ENCODE measurements at regions not wholly inside any gene's neighbourhood (a gene's known extent, or its start where the extent isn't known, plus 50 kb on each side); places are given as distances from the start of the nearest gene placed in this dataset.
"Not testable (repeated sequence)": the region's sequence is repeated elsewhere in the genome, so short reads cannot be mapped to it uniquely, and the experiment has no call there.

DNA sequence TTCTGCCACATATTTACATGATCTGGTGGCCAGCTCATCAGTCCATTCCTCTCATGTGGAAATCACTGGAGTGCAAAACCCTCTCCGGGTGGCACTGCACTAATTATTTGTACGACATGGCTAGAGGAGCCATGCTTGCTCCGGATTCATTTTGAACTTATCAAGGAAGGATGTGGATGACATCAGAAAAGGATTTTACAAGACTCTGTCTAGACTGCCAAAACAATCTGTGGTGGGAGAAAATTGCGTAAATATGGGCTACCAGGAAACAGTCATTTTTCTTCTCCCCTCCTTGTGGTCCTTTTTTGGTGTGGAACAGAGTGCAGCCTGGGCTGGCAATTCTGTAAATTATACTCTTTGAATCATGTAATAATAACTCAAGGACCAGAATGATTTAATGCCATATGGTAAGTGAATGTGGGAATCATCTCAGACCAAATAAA, 123.4 kb upstream of the IFNE start:
- peak; percentile 57 for DNase-seq

- no peak for DNase-seq
These were observed 125.5 kb upstream of the IFNE start for GRCh38 chr9:21607576-21607975.

- peak; percentile 4 for DNase-seq
These were observed 126.1 kb upstream of the IFNE start for GRCh38 chr9:21608200-21608599.

- DNase-seq: no peak
These were observed 127.4 kb upstream of the IFNE start for GRCh38 chr9:21609506-21609905.

DNA sequence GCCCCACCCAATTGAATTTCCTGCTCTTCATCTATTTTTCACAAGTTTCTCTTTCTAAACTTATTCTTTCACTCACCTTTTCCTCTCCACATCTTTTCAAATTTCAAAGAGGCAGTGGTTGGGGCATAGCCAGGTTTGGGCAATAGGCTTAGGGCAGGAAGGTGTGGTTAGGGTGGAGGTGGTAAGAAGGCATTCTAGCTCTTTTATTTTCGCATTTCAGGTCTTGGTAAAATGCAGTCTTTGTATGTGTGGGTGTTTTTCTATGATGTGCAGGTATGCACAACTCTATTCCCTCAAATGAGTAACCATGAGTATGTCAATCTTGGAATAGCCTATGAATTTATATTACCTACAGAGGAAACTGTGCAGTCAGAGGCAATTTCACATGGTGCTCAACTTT, 129.8 kb upstream of the IFNE start:
- DNase-seq: no peak

DNA sequence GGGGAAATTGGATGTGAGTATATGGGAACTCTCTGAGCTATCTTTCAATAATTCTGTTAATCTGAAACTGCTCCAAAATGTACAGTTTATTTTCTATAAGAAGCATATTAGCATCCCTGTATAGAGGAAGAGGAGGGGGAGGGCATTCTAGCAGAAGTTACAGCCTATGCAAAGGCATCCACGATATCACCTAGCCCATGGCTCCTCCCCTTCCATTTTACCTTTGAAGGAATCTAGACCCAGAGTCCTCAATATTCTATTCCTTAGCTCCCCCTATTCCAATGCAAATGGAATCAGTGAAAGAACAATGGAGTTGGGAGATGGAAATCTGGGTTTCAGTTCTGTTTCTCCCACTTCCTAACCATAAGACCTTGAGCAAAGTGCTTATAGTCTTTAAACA, 132.9 kb upstream of the IFNE start:
- DNase-seq: no peak

- no peak for DNase-seq
These were observed 133.3 kb upstream of the IFNE start for GRCh38 chr9:21615446-21615845.

- no peak for DNase-seq
These were observed 134.1 kb upstream of the IFNE start for GRCh38 chr9:21616082-21616778.

DNA sequence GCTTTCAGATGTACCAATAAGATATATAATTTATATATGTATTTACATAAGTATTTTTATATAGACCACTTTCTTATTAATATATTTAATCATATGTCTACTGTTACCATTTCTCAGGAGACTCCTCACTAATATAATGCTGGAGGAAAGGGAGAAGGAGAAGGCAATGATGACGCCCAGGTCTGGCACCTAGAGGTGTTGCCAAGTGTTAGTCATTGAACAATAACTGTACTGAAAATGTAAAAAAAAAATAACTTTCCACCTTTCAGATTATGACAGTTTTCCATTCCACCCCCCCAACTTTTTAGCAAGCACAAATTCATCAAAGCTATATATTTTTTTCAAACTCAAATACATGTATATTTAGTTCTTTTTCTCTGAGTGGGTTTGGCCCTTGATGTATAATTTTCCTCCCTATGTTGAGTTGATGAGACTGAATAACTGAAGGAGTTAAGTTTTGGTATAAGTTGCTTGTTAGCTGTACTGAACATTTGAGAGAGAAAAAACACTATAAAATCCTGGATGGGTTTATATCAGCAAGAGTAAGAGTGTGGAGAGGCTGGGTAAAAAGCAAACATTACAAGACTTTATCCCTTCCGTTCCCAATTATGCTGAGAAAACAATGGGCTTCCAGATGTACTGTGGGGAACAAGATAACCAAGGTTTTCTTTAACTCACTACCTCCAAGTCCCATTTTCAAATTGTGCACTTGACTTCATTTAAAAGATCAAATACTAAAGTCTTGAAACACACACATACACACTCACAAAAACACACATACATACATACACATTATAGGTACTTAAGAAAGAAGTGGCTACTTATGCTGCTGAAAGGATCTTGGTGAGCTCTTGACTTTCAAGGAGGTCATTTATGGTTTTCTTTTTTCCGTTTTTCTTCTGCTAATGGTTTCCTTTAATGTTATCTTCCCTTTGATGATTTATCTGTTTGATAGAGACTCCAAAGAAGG, 142.8 kb upstream of the IFNE start:
- peak; percentile 29 for DNase-seq

- DNase-seq: no peak
These were observed 144.4 kb upstream of the IFNE start for GRCh38 chr9:21626493-21626892.

- not testable (repeated sequence) for DNase-seq
These were observed 146.8 kb upstream of the IFNE start for GRCh38 chr9:21628954-21629353.

GRCh38 chr9:21634951-21635350, 152.8 kb upstream of the IFNE start:
- DNase-seq: no peak

- no peak for DNase-seq
These were observed 156.0 kb upstream of the IFNE start for GRCh38 chr9:21638104-21638503.

- DNase-seq: no peak
These were observed 149.3 kb upstream of the MTAP start for GRCh38 chr9:21653091-21653490.

DNA sequence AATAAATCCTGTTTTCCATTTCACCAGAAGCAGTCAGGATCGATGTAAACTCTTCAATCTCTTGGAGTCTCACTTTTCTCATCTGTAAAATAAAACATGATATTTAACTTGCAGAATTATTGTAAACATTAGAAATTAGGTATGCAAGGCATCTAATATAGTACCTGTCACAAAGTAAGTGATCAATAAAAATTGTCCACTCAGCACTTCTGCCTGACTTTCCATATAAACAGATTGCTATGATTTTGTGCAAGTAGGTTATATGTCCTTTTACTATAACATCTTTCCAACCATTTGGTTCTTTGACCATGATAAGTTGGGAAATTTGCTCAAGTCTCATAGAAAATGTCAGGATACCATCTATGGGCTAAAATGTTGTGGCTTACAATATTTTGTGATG, 148.8 kb upstream of the MTAP start:
- no peak for DNase-seq

GRCh38 chr9:21656776-21657674, 145.4 kb upstream of the MTAP start:
- no peak for DNase-seq

DNA sequence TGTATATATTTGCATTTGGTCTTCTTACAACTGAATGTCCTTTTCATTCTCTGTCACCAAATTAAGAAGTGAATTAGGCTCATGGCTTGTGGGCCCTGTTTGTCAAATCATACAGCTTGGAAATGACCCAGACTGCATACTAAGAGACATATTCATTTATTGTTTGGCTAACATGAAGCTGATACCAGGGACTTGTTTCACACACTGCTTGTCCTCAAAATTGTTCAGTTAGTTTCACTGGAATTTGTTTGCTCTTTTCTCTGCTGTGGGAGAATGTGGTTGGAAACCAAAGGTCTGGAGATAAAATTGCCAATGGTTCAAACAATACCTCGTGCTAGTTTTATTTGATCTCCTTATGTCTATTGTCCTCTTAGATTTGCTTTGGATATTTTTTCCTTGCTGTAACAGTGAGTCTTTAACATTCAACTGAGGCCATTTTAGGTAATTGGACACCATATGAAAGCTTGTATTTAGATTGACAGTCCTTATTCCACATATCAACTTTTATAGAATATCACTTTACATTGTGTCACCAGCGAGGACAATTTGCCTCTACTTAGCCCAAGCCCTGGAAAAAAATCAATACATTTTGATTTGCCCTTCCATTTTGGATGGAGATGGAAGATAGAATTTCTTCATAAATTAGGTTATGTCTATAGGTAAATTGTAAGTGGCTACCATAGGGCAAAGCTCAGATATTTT, 144.3 kb upstream of the MTAP start:
- no peak for DNase-seq

DNA sequence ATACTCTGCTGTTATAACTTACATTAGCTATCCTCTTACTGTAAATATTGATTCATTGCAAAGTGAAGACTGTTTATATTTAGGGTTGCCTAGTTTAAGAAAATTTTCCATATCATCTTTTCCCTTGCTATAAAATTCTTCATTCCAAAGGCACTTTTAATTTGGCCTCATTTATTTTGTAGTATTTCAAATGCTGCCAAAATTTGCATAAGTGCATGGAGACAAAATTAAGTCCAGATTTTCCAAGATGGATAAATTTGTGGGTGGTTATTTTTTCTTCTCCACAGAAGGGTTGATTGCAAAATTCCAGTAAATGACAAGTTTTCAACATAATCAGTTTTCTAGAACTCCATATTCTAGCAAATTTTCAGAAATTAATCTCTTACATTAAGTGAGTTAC, 141.5 kb upstream of the MTAP start:
- no peak for DNase-seq

DNA sequence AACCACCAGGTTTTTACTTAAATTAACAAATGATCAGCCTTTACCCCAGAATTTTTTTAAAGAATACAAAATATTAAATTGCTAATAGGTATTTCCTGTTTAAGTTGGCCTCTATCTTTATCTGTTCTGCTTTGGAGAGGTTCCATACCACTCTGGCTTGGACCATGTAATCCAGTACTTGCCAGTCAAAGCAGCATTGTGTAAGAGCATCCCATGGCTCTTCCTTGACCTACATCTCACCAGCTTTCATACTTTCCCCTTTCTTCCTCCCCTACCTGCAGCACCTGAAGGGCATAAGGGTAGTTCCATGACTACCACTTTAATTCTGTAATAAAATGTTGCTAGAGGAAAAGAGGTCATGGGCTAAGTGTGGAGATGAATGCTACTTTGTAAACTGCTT, 140.8 kb upstream of the MTAP start:
- no peak for DNase-seq

DNA sequence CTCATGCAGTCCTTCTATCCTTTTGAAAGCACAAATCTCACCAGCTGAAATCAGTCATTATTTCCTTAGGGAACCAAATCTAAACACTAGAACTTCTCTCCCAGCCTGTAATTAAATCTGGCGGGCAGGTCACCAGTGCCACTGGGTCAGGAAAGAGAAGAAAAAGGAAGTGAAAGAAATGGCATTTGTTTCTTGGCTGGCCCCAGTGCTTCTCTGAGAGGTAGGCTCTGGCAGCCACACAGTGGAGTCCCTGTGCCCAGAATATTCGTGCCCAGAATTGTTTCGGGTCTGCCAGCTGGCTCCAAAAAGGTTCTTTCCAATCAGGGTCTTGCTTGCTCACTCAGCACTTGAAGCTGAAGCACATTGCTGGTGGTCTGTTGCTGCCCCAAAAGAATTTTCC, 133.9 kb upstream of the MTAP start:
- no peak for DNase-seq

GRCh38 chr9:21669701-21670100, 132.7 kb upstream of the MTAP start:
- DNase-seq: no peak

- no peak for DNase-seq
These were observed 132.1 kb upstream of the MTAP start for GRCh38 chr9:21670374-21670773.

All from dermis blood vessel endothelial cell (primary cell).